ENCODE measurements at regions not wholly inside any gene's neighbourhood (a gene's known extent, or its start where the extent isn't known, plus 50 kb on each side); places are given as distances from the start of the nearest gene placed in this dataset.

GRCh38 chr12:124454735-124455134, 112.7 kb downstream of the NCOR2 start:
- no peak overlapping the region for H3K4me3 Mint-ChIP-seq
- no peak for TF ChIP-seq CTCF (conservative IDR thresholded peaks at IDR 0.05)
- no peak for DNase-seq
- Histone ChIP-seq H3K9me3 (ENCODE audit: control insufficient read depth, low read length) (no peaks in the 10 kb centered on the region), H3K4me1 (ENCODE audit: control insufficient read depth, insufficient read depth, low read length) (no peaks in the 10 kb centered on the region), H3K4me3 (ENCODE audit: low read length) (no peak overlapping the region), H3K27ac (ENCODE audit: low read depth, low read length) (no peak overlapping the region), H3K9ac (ENCODE audit: extremely low read depth, low read length, poor library complexity, severe bottlenecking) (no peak overlapping the region), H3K36me3 (ENCODE audit: control insufficient read depth, insufficient read depth, low read length) (peaks cover 13% of the 10 kb centered on the region), H3K27me3 (ENCODE audit: control insufficient read depth, insufficient read depth, low read length, poor library complexity, severe bottlenecking) (no peaks in the 10 kb centered on the region)
- H3K27ac Mint-ChIP-seq = peak overlapping the region; percentile 7
- peaks cover 11% of the 10 kb centered on the region for H3K4me1 Mint-ChIP-seq
- 93 to 95% methylated on average over 9 to 13 of the region's 13 CpGs for WGBS, 2 experiments (ENCODE audit: insufficient coverage in 1 of 2, insufficient read length in 1 of 2)
- H3K27me3 Mint-ChIP-seq (ENCODE audit: insufficient read depth) = no peaks in the 10 kb centered on the region
- no peaks in the 10 kb centered on the region for H3K9me3 Mint-ChIP-seq
- peaks cover 24% of the 10 kb centered on the region for H3K36me3 Mint-ChIP-seq (ENCODE audit: low read depth)

- peaks cover 11% of the 10 kb centered on the region for H3K4me1 Mint-ChIP-seq
- DNase-seq = no peak
- no peaks in the 10 kb centered on the region for H3K27me3 Mint-ChIP-seq (ENCODE audit: insufficient read depth)
- H3K36me3 Mint-ChIP-seq (ENCODE audit: low read depth) = peaks cover 20% of the 10 kb centered on the region
- no peaks in the 10 kb centered on the region for H3K4me1 ChIP-seq (ENCODE audit: control insufficient read depth, insufficient read depth, low read length)
- H3K36me3 ChIP-seq (ENCODE audit: control insufficient read depth, insufficient read depth, low read length) = peaks cover 13% of the 10 kb centered on the region
- 90 to 100% methylated on average over 3 to 11 of the region's 11 CpGs for WGBS, 2 experiments (ENCODE audit: insufficient coverage in 1 of 2, insufficient read length in 1 of 2)
- no peak overlapping the region for H3K27ac ChIP-seq (ENCODE audit: low read depth, low read length)
- no peak overlapping the region for H3K9ac ChIP-seq (ENCODE audit: extremely low read depth, low read length, poor library complexity, severe bottlenecking)
- no peaks in the 10 kb centered on the region for H3K9me3 Mint-ChIP-seq
- H3K4me3 Mint-ChIP-seq = no peak overlapping the region
- no peaks in the 10 kb centered on the region for H3K27me3 ChIP-seq (ENCODE audit: control insufficient read depth, insufficient read depth, low read length, poor library complexity, severe bottlenecking)
- no peak overlapping the region for H3K27ac Mint-ChIP-seq
- TF ChIP-seq CTCF (conservative IDR thresholded peaks at IDR 0.05) = no peak
- no peaks in the 10 kb centered on the region for H3K9me3 ChIP-seq (ENCODE audit: control insufficient read depth, low read length)
- H3K4me3 ChIP-seq (ENCODE audit: low read length) = no peak overlapping the region
Observed at GRCh38 chr12:124454352-124454725, 113.1 kb downstream of the NCOR2 start.

- Histone ChIP-seq H3K4me1 (ENCODE audit: control insufficient read depth, insufficient read depth, low read length) (no peaks in the 10 kb centered on the region), H3K9me3 (ENCODE audit: control insufficient read depth, low read length) (no peaks in the 10 kb centered on the region), H3K27me3 (ENCODE audit: control insufficient read depth, insufficient read depth, low read length, poor library complexity, severe bottlenecking) (no peaks in the 10 kb centered on the region), H3K27ac (ENCODE audit: low read depth, low read length) (peak overlapping the region; percentile 73), H3K9ac (ENCODE audit: extremely low read depth, low read length, poor library complexity, severe bottlenecking) (no peak overlapping the region), H3K36me3 (ENCODE audit: control insufficient read depth, insufficient read depth, low read length) (peaks cover 13% of the 10 kb centered on the region), H3K4me3 (ENCODE audit: low read length) (no peak overlapping the region)
- Mint-ChIP-seq H3K4me3 (no peak overlapping the region), H3K27ac (peak overlapping the region; percentile 35), H3K36me3 (ENCODE audit: low read depth) (peaks cover 20% of the 10 kb centered on the region), H3K4me1 (peaks cover 9% of the 10 kb centered on the region), H3K27me3 (ENCODE audit: insufficient read depth) (no peaks in the 10 kb centered on the region), H3K9me3 (no peaks in the 10 kb centered on the region)
- no peak for TF ChIP-seq CTCF (conservative IDR thresholded peaks at IDR 0.05)
- WGBS, 2 experiments (ENCODE audit: insufficient coverage in 1 of 2, insufficient read length in 1 of 2) = 73 to 85% methylated on average over 15 to 27 of the region's 27 CpGs
- DNase-seq = peak; percentile 71
Observed at GRCh38 chr12:124453419-124454351, 113.7 kb downstream of the NCOR2 start.

All from endodermal cell (in vitro differentiated cells).